ENCODE measurements at regions not wholly inside any gene's neighbourhood (a gene's known extent, or its start where the extent isn't known, plus 50 kb on each side); places are given as distances from the start of the nearest gene placed in this dataset.

GRCh38 chr2:144317071-144317738 is 202.7 kb downstream of the ZEB2 start:
- H2AFZ ChIP-seq (ENCODE audit: low read length) = no peak overlapping the region
- H3K27me3 ChIP-seq (ENCODE audit: low read length) = no peaks in the 10 kb centered on the region
- CTCF ChIA-PET = no interaction called here
- H3K9me2 ChIP-seq (replicated peaks; ENCODE audit: low read length) = no peaks in the 10 kb centered on the region
- DNase-seq (no peak), ATAC-seq (no peak)
- H3K9me3 ChIP-seq (ENCODE audit: low read length) = no peaks in the 10 kb centered on the region
- H3K4me3 ChIP-seq (ENCODE audit: low read length) = no peak overlapping the region
- H3K4me1 ChIP-seq (ENCODE audit: insufficient read depth, low read length) = peaks cover 10% of the 10 kb centered on the region
- no peak overlapping the region for H3K27ac ChIP-seq (ENCODE audit: low read length)
- intact Hi-C loops (cut with micrococcal nuclease) = no loop called here
- H3K36me3 ChIP-seq (ENCODE audit: low read depth, low read length) = peaks cover 3% of the 10 kb centered on the region; the same call in 1 of the 2 replicates
- no peaks in the 10 kb centered on the region for H4K20me1 ChIP-seq (ENCODE audit: low read length)
- H3F3A ChIP-seq (ENCODE audit: low read length, unreplicated experiment) = no peaks in the 10 kb centered on the region
- BruUV-seq (replicated peaks) = no TSS peak
- no peak overlapping the region for H3K9ac ChIP-seq (ENCODE audit: low read length)
- no peaks in the 10 kb centered on the region for H3K79me2 ChIP-seq (ENCODE audit: low read length)
- TF ChIP-seq EZH2phosphoT487 (IDR thresholded peaks at IDR 0.05; ENCODE audit: borderline replicate concordance, low read length) (no peak), EZH2 (IDR thresholded peaks at IDR 0.05; ENCODE audit: low read length, unreplicated experiment) (no peak), CTCF (conservative IDR thresholded peaks at IDR 0.05; ENCODE audit: low read depth, low read length) (no peak)
- POLR2A ChIA-PET (ENCODE audit: unreplicated experiment) = no interaction called here
- no peak overlapping the region for H3K4me2 ChIP-seq (ENCODE audit: low read length)

GRCh38 chr2:144310889-144311608 is 208.9 kb downstream of the ZEB2 start:
- no TSS peak for BruUV-seq (replicated peaks)
- H3K4me3 ChIP-seq (ENCODE audit: low read length) = no peak overlapping the region
- ChIA-PET CTCF (no interaction called here), POLR2A (ENCODE audit: unreplicated experiment) (no interaction called here)
- H3K4me2 ChIP-seq (ENCODE audit: low read length) = no peak overlapping the region
- DNase-seq = no peak
- no peaks in the 10 kb centered on the region for H3K79me2 ChIP-seq (ENCODE audit: low read length)
- no peak for TF ChIP-seq EZH2phosphoT487 (IDR thresholded peaks at IDR 0.05; ENCODE audit: borderline replicate concordance, low read length)
- no peak for TF ChIP-seq EZH2 (IDR thresholded peaks at IDR 0.05; ENCODE audit: low read length, unreplicated experiment)
- TF ChIP-seq CTCF (conservative IDR thresholded peaks at IDR 0.05; ENCODE audit: low read depth, low read length) = no peak
- H2AFZ ChIP-seq (ENCODE audit: low read length) = no peak overlapping the region
- H3K27me3 ChIP-seq (ENCODE audit: low read length) = no peaks in the 10 kb centered on the region
- peaks cover 3% of the 10 kb centered on the region; the same call in 1 of the 2 replicates for H3K36me3 ChIP-seq (ENCODE audit: low read depth, low read length)
- no peak overlapping the region for H3K27ac ChIP-seq (ENCODE audit: low read length)
- H3K4me1 ChIP-seq (ENCODE audit: insufficient read depth, low read length) = no peaks in the 10 kb centered on the region
- no peaks in the 10 kb centered on the region for H4K20me1 ChIP-seq (ENCODE audit: low read length)
- H3K9me2 ChIP-seq (replicated peaks; ENCODE audit: low read length) = no peaks in the 10 kb centered on the region
- ATAC-seq = no peak
- H3K9me3 ChIP-seq (ENCODE audit: low read length) = peaks cover under 1% of the 10 kb centered on the region; the same call in 1 of the 2 replicates
- intact Hi-C loops (cut with micrococcal nuclease) = no loop called here
- H3K9ac ChIP-seq (ENCODE audit: low read length) = no peak overlapping the region
- no peaks in the 10 kb centered on the region for H3F3A ChIP-seq (ENCODE audit: low read length, unreplicated experiment)

GRCh38 chr2:144310484-144310883 is 209.4 kb downstream of the ZEB2 start:
- peaks cover 7% of the 10 kb centered on the region; the same call in 1 of the 2 replicates for H3K9me3 ChIP-seq (ENCODE audit: low read length)
- H3F3A ChIP-seq (ENCODE audit: low read length, unreplicated experiment) = no peaks in the 10 kb centered on the region
- TF ChIP-seq CTCF (conservative IDR thresholded peaks at IDR 0.05; ENCODE audit: low read depth, low read length) = no peak
- no peak for TF ChIP-seq EZH2 (IDR thresholded peaks at IDR 0.05; ENCODE audit: low read length, unreplicated experiment)
- no peak for TF ChIP-seq EZH2phosphoT487 (IDR thresholded peaks at IDR 0.05; ENCODE audit: borderline replicate concordance, low read length)
- no peaks in the 10 kb centered on the region for H4K20me1 ChIP-seq (ENCODE audit: low read length)
- H2AFZ ChIP-seq (ENCODE audit: low read length) = no peak overlapping the region
- CTCF ChIA-PET = no interaction called here
- H3K4me2 ChIP-seq (ENCODE audit: low read length) = no peak overlapping the region
- POLR2A ChIA-PET (ENCODE audit: unreplicated experiment) = no interaction called here
- no peaks in the 10 kb centered on the region for H3K27me3 ChIP-seq (ENCODE audit: low read length)
- no peak for DNase-seq
- intact Hi-C loops (cut with micrococcal nuclease) = no loop called here
- no peak for ATAC-seq
- no peaks in the 10 kb centered on the region for H3K9me2 ChIP-seq (replicated peaks; ENCODE audit: low read length)
- H3K27ac ChIP-seq (ENCODE audit: low read length) = no peak overlapping the region
- H3K4me3 ChIP-seq (ENCODE audit: low read length) = no peak overlapping the region
- H3K4me1 ChIP-seq (ENCODE audit: insufficient read depth, low read length) = no peaks in the 10 kb centered on the region
- no TSS peak for BruUV-seq (replicated peaks)
- peaks cover 3% of the 10 kb centered on the region; the same call in 1 of the 2 replicates for H3K36me3 ChIP-seq (ENCODE audit: low read depth, low read length)
- no peak overlapping the region for H3K9ac ChIP-seq (ENCODE audit: low read length)
- no peaks in the 10 kb centered on the region for H3K79me2 ChIP-seq (ENCODE audit: low read length)

All from PC-3 (cell line).